ENCODE measurements at regions not wholly inside any gene's neighbourhood (a gene's known extent, or its start where the extent isn't known, plus 50 kb on each side); places are given as distances from the start of the nearest gene placed in this dataset.

- TF ChIP-seq EZH2 (IDR thresholded peaks at IDR 0.05; ENCODE audit: low read length, missing control alignments), result no peak
- TF ChIP-seq CTCF (conservative IDR thresholded peaks at IDR 0.05 in 1 of 2, IDR thresholded peaks at IDR 0.05 in 1 of 2; ENCODE audit: low read depth in 1 of 2, low read length in 2 of 2), result no peak
These were observed 474.9 kb upstream of the MC4R start for GRCh38 chr18:60847517-60847916.

Data from fibroblast of lung (primary cell).